AG10803 (cell line): ENCODE measurements at regions not wholly inside any gene's neighbourhood (a gene's known extent, or its start where the extent isn't known, plus 50 kb on each side); places are given as distances from the start of the nearest gene placed in this dataset.

Experiments
- DNase-seq: peaks from one replicate; pipeline ENCODE4 v3.0.0; 2010; ENCODE audit warnings: low read depth
- H3K4me3 ChIP-seq: 2 replicates; pipeline ENCODE4 v1.5.1; 2011; ENCODE audit warnings: mild to moderate bottlenecking, low read length, control low read depth
- TF ChIP-seq, protein P1 (sequence below): conservative IDR thresholded peaks from 2 replicates; pipeline ENCODE4 v1.5.1; 2011; ENCODE audit warnings: mild to moderate bottlenecking, low read length, control low read depth, inconsistent platforms

DNA sequence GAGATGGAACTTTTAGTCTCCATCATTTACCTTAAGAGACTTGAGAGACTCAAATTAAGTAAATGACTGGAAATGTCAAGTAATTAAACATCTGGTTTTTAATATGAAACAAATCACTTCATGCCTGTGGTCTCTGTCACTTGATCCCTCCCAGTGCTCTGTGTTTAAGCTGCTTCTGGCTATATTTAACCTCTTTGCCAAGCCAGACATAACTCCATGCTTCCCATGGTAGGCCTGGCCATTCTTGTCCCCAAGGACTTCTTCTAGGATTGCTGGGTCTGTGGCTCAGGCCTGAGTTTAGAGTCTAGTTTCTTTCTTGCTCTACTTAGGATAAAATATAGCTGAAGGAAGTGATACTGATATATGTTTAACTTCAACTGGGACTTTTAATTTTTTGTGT lies 1013.6 kb downstream of the FLRT2 start:
- peak; percentile 1 for DNase-seq
- TF ChIP-seq, protein P1, sequence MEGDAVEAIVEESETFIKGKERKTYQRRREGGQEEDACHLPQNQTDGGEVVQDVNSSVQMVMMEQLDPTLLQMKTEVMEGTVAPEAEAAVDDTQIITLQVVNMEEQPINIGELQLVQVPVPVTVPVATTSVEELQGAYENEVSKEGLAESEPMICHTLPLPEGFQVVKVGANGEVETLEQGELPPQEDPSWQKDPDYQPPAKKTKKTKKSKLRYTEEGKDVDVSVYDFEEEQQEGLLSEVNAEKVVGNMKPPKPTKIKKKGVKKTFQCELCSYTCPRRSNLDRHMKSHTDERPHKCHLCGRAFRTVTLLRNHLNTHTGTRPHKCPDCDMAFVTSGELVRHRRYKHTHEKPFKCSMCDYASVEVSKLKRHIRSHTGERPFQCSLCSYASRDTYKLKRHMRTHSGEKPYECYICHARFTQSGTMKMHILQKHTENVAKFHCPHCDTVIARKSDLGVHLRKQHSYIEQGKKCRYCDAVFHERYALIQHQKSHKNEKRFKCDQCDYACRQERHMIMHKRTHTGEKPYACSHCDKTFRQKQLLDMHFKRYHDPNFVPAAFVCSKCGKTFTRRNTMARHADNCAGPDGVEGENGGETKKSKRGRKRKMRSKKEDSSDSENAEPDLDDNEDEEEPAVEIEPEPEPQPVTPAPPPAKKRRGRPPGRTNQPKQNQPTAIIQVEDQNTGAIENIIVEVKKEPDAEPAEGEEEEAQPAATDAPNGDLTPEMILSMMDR: no peak
- H3K4me3 ChIP-seq: no peak overlapping the region

DNA sequence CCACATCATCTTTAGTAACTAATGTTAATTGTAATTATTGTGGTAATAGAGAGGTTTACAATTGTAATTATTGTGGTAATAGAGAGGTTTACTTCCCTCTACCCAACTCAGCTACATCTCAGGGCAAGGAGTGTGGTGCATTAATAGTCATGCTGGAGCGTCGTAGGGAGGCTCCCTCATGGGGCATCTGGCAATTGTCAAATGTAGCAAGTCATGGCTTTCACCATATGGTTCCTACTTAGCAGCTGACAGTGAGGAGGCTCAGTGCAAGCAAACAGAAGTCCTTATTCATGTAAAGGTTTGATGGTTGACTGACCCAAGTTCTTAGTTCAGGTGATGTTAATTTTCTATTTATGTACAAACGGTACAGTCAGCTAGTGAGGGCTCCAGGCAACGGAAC lies 1012.0 kb downstream of the FLRT2 start:
- no peak overlapping the region for H3K4me3 ChIP-seq
- DNase-seq: no peak
- TF ChIP-seq, protein P1: no peak

DNA sequence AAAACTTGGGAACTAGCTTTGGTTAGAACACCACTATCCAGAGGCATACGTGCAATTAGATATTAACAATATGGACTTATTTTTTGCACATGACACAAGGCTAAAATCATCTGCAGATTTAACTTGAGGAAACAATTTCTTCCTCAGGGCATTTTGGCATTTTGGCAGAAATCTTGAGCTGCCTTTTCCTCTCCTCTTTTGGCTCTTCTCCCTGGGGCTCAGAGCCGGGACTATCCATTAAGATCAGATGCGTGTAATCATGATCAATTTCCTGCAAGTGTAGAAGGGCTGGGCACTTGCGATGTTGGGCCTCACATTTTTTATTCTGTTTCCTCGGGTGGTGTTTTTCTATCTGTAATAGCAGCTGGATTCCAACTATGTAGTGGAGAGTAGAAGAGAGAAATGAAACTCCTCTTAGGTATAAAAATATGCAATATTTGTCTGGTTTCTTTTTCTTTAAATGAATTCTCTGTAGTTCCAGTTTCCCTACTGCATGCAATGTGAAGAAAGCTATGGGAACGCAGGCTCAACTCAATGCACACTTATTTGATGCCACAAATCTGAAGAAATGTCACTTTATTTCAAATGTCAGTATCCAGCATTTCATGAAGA lies 1010.8 kb downstream of the FLRT2 start:
- peak; percentile 1 for DNase-seq
- TF ChIP-seq, protein P1: no peak
- no peak overlapping the region for H3K4me3 ChIP-seq

DNA sequence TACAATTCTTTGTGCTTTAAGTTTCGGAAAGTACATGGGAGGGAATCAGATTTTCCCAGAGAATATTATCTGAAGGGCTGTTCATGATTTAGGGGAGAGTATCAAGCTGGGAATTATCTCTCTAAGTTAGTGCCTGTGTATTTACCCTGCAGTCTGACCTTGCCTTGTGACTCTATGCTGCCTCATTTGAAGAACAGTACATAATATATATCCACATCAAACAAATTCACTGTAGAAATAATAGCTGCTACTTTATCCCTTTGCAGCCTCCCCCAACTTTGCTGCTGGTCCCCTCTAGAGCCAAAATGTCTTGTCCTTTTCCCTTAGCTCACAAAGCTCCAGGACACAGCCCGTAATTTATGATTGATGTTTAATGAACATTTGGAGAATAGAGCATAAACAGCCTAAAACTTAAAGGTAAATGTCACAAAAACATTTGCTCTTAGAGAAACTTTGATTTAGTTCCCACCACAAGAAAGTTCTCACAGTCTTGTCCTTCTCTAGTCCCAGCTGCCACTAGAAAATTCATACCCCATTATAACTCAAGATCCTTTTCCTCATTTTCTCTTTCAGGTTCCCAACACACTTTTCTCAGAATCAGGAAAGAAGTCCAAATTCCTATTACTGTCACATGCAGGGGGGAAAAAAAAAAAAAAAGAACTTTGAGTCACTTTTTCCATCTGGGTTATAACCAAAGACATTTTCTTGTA lies 1009.6 kb downstream of the FLRT2 start:
- H3K4me3 ChIP-seq: no peak overlapping the region
- TF ChIP-seq, protein P1: no peak
- DNase-seq: no peak

DNA sequence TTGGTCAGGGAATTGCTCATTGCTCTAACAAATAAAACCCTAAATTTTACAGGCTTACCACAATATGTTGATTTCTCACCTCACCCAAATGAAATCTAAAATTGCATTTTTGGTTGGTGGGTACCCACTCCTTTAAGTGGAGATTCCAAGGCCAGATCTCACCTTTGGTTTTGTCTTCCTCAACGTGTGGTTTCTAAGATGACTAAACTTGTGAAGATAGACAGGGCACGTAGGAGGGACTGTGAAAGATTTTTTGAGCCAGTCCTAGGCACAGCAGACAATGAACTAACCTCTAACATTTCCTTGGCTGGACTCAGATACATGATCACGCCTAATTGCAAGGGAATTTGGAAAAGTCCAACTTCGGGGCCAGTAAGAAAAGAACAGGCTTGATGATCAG lies 1003.9 kb downstream of the FLRT2 start:
- no peak overlapping the region for H3K4me3 ChIP-seq
- no peak for DNase-seq
- TF ChIP-seq, protein P1: no peak

DNA sequence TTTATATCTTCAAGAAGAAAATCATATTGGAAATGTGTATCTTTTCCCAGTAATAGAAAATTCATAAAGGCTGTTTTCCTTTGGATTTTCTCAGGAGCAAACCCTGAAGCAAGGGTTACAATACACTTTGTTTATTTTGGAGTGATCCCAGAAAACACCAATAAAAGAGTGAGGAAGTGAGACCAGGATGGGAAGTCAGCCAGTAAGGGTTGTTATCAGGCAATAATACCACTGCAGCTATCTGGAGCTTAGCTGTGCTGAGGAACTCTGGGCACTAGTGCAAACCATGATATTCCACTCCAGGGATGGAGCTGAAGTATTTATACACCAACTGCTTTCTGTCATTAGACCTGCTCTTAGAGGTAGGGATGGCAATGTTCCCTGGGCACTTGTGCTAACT lies 1002.3 kb downstream of the FLRT2 start:
- H3K4me3 ChIP-seq: no peak overlapping the region
- TF ChIP-seq, protein P1: no peak
- no peak for DNase-seq

DNA sequence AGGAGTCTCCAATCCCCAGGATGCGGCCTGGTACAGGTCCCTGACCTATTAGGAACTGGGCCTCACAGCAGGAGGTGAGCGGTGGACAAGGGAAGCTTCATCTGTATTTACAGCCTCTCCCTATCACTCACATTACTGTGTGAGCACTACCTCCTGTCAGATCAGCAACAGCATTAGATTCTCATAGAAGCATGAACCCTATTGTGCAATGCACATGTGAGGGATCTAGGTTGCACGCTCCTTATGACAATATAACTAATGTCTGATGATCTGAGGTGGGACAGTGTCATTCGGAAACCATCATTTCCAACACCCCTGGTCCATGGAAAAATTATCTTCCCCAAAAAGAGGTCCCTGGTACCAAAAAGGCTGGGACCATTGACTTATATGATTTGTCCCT lies 1000.5 kb downstream of the FLRT2 start:
- TF ChIP-seq, protein P1: no peak
- H3K4me3 ChIP-seq: no peak overlapping the region
- no peak for DNase-seq
